GM18499 (cell line): ENCODE measurements at regions not wholly inside any gene's neighbourhood (a gene's known extent, or its start where the extent isn't known, plus 50 kb on each side); places are given as distances from the start of the nearest gene placed in this dataset.
"Not testable (repeated sequence)": the region's sequence is repeated elsewhere in the genome, so short reads cannot be mapped to it uniquely, and the experiment has no call there.

ENCODE experiments used
- ATAC-seq: cut with Tn5 transposase; IDR thresholded peaks from one replicate; pipeline ENCODE4 v1.9.1; 2021; ENCODE audit warnings: moderate number of reproducible peaks; ENCODE audit not compliant: insufficient read depth, unreplicated experiment

DNA sequence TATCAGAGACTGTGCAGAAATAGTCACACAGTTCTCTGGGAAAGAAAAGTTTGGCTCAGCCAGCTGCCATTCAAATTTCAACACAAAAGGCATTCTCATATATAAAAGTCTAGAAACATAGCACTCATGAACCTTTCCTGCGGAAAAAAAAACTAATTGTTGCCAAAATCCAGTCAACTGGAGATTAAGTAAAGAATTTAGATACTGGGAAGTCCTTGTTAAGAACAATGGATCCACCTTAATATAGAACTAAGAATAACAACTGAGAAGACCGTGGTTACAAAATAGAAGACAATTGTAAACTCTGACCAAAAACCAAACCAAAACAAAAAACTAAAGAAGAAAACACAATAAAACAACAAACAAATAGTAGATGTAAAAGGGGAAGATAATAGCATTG, 238.8 kb upstream of the PCSK5 start:
- no peak for ATAC-seq

DNA sequence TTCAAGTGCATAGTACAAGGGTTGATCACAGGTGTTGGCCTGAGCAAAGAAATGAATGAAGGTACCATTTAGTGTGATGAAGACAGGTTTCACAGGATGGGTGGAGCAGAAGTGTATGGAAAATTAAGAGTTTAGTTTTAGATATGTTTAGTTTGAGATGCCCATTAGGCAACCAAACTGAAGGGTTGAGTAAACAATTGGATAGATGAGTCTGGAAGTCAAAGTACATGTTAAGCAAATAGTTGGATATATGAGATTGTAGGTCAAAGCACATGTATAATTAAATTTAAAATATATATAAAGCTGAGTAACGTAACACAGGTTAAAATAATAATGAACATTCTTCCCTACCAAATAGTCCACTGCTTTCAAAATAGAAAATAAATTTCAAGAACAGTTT, 237.1 kb upstream of the PCSK5 start:
- no peak for ATAC-seq

DNA sequence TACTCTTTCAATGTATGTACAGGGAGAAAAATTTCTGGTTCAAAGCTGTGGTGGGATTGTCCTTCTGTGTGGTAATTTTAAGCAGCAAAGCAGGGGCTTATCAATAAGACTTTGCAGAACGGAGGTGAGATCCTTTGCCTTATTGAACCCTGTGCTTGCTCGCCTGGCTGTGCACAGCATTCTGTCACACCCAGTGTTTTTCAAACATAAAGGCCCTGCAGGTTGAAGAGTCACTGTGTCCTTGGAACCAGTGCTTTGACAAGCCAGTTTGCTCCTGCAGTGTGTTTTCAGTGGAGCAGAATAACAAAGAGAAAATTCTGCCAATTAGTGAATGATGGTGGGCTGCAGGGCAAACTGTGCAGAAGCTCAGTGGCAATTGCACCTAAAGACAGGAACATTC, 236.7 kb upstream of the PCSK5 start:
- ATAC-seq = no peak

DNA sequence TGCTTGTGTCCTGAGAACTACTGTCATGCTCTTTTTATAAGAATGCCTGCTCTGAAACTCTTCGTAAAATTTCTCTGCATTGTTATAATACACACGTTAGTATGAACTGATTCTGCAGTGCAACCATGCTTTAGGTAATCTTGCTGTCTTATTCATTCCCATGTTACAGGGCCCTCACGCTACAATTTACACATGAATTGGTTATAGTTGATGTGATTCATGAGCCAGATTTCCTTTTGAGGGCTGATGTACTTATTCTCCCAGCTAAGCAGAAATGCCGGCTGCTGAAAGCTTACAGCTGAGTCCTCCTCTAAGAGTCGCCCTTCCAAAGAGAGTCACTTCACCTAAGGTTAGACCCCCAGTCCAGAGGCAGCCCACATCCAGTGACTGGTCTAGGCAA, 233.5 kb upstream of the PCSK5 start:
- ATAC-seq = no peak

DNA sequence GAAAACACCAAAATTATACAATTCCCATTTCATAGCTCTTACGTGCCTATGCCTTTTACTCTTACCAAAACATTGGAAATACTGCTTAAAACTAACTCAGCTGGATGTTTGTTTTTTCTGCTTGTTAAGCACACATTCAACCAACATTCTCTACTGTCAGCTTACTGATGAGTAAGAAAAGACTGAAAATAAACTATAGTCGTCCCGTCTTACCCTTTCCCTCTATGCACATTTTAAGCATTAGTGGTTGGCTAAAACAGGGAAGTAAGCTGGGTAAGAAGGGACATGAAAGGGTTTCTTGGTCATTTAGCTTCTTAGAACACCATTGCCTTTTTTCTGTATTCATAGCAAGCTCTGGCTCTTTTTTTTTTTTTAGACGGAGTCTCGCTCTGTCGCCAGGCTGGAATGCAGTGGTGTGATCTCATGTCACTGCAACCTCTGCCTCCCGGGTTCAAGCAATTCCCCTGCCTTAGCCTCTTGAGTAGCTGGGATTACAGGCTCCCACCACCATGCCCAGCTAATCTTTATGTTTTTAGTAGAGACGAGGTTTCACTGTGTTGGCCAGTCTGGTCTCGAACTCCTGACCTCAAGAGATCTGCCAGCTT, 232.1 kb upstream of the PCSK5 start:
- ATAC-seq = no peak

DNA sequence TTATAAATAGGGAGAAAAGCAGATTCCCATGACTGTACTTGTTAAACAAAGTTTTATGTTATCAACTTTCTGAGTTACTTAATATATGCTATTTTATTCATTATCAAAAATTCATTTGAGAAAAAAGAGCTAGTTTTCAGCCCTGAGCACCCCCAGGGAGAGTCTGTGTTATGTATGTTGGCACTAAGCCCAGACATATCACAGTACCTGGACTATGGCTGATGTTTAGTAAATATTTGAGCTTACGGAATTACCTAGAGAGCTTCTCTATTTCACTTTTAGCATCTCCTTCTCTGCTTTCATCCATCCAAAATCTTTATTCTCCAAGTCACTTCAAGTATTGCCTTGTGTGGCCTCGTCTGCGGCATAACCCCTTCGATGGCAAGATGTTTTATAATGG, 225.9 kb upstream of the PCSK5 start:
- no peak for ATAC-seq

DNA sequence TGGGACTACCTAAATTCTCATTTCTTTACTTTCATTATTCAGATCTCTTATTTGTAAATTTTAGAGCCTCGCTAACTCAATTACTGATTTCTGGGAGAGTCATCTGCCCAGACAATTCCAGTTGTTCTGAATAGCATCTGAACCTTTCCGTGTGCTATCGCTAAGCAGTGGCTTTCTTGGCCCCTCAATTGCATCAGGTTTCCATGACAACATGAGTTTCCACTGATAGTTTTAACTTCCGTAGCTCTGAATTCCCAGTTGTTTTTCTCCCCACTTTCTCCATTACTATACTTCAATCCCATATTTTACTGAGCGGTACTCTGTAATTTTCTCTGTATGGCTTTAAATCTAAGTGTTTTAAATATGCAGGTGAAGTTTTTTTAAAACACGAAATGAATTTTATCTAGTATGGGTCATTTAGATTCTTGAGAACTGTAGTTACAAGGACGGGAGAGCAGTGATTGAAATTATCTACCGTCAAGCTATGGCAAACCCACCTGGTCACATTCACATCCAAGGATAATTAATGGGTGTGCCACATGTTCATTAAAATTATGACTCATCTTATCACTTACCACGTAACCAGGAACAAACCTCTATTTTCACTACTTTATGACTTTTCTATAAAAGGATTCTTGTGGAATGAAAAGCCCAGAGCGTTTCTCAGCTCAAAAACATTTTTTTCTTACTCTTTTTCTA, 223.5 kb upstream of the PCSK5 start:
- no peak for ATAC-seq

DNA sequence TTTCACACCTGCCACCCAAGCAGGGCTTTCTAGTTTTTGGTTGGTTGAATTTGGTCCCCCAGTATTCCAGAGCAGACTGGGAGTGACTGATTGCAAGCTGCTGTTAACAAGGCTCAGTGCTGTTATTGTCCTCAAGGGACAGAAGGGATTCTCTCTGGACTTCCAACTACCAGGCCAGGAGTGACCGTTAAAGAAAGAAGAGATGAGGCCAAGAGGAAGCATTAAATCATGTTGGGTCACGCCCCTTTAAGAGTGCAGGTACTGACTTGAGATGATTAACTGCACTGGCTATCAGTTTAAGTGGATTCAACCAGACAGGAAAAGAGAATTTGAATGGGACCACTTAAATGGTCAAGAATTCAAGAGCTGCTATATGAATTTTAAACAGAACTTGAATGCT, 220.8 kb upstream of the PCSK5 start:
- no peak for ATAC-seq

DNA sequence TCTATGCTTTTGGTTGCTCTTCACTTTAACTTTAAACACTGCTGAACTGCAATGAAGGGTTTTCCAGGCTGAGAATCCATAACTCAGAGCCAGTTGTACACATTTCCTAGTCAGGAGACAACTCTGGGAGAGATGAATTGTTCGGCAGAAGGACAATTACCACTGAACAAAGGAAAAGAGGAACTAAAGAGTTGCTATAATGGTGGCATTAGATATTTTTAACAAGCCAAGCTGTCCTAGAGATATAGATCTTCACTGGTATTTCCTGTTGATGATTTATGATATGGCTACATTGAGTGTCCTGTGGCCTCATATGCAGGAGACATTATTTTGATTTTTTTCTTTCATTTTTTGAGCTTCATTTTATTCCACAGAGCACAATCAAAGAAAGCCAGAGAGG, 219.1 kb upstream of the PCSK5 start:
- ATAC-seq = no peak

DNA sequence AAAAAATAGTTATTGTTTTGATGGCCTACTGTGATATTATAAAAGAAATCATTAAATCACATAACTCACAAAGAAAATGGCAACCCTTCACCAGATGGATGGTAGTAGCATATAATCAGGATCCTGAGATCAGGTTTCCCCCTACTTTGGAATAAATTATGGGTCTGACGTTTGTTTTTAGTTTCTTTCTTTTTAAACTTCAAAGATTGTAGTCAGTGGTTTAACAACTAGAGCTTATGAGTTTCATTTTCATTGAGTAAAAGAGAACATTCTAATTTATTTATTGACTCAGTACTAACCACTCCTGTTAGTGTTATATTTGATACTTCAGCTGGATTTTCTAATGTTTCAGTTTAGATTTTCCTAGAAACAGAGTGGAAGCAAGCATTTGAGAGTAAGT, 218.0 kb upstream of the PCSK5 start:
- no peak for ATAC-seq

DNA sequence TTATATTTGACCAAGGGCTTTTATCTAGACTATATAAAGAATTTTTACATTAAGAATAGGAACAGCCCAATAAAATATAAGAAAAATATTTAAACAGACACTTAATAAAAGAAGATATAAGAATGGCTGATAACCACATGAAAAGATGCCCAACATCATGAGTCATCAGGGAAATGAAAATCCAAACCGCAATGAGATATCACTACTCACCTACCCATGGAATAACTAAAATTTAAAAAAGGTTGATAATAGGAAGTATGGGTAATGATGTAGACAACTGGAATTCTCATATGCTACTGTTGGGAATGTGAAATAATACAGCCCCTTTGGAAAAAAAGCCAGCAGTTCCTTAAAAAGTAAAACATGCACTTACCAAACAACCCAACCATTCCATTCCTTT, 206.9 kb upstream of the PCSK5 start:
- ATAC-seq = no peak

DNA sequence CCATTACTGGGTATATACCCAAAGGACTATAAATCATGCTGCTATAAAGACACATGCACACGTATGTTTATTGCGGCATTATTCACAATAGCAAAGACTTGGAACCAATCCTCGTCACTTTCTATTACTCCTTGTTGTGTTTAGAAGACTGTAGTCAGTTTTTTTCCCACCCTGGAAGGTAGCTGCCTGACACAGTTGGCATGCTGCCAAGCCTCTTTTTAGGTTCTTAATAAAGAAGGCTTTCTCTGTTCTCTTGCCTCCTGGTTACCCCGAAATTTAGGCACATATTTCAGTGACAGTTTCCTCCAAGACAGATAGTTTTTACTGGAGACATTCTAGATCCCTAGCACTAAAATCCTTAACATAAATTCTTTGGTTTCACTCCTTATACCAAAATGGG, 205.4 kb upstream of the PCSK5 start:
- no peak for ATAC-seq

DNA sequence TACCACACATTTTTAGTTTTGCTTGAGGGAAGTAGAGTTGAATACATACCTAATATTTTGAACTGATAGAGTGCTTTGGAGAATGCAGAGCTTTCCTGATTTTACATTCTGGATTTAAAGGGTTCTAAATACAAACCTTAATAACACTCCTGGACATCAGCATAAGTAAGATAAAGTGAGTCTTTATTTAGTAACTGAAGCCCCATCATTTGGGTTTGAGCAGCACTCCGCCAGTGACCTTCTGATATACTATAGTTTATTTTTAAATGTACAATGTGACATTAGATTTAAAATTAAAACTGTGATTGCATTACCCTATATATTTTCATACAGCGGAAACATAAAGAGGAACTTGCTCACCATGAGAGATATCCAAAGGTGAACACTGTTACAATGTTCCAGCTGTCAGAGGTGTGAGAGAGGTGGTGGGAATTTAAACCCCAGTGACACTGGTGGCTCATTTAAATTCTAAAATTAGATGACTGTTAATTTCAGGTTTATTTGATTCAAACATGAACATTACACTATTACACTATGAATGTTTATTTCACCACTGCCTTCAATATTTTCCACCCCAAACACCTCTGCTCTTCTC, 203.0 kb upstream of the PCSK5 start:
- ATAC-seq = no peak

DNA sequence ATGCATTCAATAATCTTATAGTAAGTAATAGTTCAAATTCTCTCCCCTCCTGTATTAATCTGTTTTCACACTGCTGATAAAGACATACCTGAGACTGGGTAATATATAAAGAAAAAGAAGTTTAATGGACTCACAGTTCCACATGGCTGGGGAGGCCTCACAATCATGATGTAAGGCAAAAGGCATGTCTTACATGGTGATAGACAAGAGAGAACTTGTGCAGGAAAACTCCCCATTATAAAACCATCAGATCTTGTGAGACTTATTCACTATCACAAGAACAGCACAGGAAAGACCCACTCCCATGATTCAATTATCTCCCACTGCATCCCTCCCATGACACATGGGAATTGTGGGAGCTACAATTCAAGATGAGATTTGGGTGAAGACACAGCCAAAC, 199.9 kb upstream of the PCSK5 start:
- not testable (repeated sequence) for ATAC-seq

DNA sequence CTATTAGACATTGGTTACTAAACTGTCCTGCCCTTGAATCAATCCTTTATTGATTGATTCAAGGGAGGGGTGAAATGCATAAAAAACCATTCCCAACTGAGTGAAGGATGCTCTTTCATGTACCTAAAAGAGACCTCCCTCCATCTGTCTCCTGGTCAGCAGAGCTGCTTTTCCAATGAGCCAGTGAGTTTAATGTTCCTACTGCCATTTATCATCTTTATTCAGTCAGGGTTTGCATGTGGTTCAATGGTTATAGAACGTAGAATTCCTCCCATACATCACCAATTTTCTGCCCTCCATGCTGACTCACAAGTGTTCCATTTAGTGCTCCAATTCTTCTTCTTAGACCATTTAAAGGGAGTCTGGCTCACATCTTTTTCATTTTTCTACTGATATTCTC, 199.1 kb upstream of the PCSK5 start:
- ATAC-seq = no peak

DNA sequence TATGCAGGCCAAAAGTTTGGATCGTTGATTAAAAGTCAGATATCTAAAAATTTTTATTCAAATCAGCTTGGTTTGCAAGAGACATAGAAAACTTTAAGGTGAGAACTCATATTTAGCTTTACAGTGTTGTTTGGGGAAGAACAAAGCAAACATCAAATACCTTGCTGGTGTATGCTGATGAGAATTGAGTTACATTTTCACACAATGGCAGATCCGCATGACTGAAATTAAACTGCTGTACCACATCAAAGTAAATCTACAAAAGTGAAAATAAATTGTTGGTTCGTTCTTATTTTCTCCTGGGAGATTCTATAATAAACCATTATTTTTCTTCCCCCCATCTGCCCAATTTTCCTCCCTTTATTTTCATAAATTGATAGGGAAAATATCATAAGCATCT, 198.2 kb upstream of the PCSK5 start:
- ATAC-seq = no peak

DNA sequence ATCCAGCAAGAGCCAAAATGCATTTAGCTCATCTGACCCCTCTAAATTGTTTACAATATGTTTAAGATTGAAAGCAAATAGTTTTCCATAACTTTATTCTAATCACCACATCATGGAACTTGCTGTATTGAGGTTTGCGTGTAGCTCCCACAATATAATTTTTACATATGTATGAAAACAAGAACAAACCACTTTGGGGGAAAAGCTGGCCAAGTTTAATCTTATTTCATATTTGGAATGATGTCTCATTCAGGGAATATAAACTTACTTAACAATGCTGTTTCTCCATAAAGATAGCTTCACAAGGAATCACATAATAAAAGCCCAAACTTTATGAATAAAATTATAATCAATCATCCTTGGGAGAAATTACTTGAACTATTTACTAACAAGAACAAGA, 194.6 kb upstream of the PCSK5 start:
- no peak for ATAC-seq

DNA sequence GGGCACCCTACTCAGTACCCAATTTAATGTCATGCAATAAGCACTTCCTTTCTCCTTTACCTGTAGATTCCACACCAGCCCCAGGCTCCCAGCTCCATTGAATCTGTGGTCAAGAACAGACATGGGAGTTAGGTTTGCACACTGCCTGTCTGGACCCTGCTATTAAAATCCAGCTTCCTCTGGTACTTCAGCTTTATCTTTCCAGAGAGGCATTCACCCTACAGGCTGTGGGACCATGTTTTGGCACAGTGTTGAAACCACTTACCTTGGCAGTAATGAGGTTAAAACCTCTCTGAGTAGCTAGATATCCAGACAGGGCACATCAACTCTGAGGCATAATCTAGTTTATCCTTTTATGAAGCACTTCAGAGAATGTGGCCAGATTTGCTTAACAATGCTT, 191.5 kb upstream of the PCSK5 start:
- no peak for ATAC-seq

DNA sequence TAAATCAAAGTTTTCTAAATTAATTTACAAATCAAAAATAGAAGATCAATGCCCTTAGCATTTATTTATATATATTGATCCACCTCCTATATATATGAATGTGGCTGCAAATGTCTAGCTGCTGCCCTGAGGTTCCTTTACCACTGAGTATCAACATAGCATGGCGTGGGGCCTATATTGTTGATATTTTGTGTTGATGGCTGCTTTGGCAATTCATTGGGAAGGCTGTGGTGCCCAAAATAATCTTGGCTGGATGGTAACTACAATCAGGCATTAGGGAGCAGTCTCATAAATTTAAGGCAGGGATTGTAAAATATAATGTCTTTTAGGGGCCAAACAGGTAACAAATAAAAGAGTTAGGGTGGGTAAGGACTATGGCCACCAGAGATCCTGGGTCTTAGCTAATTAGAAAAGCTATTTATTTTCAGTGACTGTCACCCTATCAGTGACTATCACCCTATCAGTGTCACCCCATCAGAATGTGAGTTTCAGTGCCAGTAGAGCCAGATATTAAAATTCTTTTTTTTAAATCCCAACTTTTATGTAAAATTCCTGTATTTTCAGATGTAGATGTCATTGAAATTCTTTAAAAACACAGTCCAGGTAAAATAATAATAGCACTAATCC, 190.7 kb upstream of the PCSK5 start:
- no peak for ATAC-seq

DNA sequence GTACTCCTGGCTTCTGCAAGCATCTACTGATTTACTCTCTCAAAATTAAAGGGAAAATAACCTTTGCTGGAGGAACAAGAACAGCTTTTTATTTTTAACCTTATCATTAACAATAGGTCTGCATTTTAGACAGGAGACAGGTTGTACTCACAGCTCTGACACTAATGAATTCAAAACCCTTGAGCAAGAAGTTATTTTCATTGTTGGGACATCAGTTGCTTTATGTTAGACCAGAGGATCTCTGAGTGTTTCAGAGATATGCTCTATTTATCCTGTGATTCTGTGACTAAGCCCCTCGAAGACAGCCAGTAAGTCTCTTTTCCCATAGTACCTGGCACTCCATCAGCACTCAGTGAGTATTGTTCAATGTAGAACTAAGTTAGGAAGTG, 190.2 kb upstream of the PCSK5 start:
- no peak for ATAC-seq

DNA sequence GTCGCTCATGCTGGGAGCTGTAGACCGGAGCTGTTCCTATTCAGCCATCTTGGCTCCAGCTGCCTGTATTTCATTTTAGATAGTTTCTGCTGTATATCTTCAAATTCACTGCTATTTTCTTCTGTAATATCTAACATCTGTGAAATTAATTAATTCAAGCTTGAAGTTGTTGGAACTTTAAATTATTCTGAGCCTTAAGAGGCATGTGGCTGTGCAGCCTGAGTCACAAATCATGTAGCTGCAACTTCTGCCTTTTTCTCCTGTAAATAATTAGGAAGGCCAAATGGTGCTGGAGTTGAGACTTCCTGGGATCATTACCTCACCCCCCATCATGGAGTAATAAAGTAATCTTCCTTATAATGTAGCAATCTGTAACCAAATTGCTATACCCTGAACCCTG, 183.3 kb upstream of the PCSK5 start:
- no peak for ATAC-seq

DNA sequence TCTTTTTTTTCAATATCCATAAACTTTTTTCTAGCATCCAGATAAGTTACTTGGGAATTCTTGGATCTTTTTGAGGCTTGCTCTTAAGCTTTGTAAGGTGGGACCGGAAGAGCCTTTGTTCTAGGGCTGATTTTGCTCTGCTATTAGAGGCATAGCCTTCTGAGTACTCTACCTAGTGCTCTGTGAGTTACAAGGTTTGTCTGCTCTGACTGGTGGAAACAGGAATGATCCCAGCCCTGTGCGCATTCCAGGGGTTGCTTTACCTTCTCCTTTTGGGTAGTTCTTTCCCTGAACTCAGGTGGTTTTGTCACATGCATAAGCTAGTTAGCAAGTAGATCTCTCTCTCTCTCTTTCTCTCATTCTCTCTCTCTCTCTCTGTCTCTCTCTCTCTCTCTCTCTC, 180.8 kb upstream of the PCSK5 start:
- ATAC-seq = no peak
